H4 (cell line): ENCODE measurements at regions not wholly inside any gene's neighbourhood (a gene's known extent, or its start where the extent isn't known, plus 50 kb on each side); places are given as distances from the start of the nearest gene placed in this dataset.

Experiments
- DNase-seq: peaks from one replicate; pipeline ENCODE4 v3.0.0-alpha.2; 2015; ENCODE audit warnings: low spot score

DNA sequence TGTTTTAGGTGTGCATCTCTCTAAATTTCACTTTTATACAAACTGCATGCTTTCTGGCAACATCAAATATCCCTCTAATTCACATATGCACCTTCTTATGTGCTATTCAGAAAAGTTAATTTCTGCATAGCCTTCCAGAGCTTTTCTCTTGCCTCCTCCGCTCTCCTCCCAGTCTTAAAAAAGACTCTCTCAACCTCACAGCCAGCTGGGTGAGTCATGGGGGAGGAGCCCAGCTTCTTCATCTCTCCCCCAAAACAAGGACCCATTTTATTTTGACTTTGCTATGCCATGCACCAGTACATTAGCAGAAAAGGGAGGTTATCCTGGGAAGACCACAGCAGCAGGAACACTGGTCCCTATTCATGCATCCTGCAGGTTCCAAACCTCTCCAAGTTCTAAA, 234.4 kb downstream of the KCNA4 start:
- DNase-seq = no peak

DNA sequence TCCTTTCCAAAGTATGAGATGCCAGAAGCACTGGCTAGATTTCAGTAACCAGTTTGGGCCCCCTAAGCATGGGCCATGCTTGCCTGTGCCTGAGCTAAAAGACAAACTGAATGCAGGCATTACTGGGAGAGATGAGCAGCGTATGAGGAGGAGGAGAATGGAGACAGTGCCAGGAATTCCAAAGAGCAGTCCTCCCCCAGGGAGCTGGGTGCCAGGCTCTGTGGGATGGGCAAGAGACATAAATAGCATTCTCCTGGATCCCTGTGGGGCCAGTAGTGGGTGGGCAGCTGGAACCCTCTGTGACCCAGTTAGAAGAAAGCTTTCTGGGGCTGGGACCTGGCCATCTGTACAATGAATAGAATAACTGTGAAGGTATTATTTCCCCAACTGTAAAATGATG, 235.6 kb downstream of the KCNA4 start:
- no peak for DNase-seq

DNA sequence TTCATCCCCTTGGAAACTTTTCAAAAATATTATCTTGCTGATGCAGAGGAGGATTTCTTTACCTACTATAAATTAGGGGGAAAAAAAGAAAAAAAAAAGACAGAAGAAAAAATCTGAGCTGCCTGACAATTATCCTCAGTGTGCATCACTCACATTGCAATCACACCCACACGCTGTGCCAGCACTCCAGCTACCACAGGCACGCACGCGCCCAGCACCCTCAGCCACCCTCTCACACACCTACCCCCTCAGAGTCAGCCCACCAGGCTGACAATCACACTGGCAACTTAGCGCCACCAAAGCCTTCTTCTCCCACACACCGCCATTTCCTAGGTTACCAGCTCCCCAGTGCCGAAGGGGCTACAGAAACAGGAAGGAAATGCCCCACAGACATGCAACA, 236.1 kb downstream of the KCNA4 start:
- DNase-seq = no peak

DNA sequence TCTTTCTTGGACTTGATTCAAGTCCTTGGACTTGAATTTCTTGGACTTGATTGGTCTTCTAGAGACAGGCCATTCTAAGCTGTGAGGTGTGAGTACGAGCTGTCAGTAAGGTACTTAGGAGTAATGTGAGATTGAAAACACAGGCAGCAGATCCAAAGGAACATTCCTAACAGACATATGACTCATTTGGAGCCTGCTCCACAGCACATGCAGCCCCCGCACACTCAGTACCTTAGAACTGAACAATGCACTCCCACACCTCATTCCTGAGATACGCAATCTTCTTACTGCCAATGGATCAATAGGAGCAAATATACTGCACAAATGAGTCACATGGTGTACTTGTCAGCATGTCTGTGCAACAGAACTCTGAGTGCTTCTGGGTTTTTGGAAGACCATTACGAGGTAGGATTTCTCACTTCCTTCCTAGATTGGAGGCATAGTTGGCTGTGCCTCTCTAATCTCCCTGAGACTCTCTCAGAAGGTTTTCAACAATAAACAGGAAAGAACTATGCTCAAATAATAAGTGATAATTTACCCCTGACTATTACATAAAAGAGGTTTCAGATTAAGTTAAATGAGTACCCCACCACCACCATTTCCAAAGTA, 243.1 kb downstream of the KCNA4 start:
- DNase-seq = no peak

DNA sequence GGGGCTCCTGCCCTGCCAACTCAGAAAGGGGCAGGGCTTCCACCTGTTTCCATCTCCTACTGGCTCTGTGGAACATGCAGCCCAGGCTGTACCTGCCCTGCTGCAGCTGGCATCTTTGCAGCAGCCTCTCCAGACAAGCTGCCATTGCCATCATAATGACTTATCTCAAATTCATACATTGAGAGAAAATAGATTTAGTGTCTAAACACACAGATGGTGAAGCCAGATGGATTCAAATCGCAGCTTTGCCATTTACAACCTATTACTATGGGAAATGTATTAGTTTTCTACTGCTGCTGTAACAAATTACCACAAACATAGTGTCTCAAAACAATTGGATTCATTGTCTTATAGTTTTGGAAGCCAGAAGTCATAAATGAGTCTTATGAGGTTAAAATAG, 260.0 kb downstream of the KCNA4 start:
- no peak for DNase-seq

DNA sequence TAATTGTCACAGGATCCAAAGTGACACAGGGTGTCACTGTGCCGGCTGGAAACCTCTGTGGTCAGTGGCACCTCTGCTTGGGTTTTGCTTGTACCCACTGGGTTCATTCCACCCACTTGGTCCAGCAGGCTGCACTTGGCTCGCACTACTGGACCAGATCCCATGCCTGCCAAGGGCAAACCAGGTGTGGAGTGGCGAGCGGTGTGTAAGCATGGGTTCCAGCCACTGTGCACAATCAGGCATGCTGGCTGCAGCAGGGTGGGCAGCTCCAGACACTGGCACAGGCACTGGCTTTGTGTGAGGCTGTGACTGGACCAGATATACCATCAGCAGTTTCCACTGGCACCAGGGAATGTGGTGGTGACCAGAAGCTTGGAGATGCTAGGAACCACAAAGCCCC, 261.4 kb downstream of the KCNA4 start:
- DNase-seq = no peak

DNA sequence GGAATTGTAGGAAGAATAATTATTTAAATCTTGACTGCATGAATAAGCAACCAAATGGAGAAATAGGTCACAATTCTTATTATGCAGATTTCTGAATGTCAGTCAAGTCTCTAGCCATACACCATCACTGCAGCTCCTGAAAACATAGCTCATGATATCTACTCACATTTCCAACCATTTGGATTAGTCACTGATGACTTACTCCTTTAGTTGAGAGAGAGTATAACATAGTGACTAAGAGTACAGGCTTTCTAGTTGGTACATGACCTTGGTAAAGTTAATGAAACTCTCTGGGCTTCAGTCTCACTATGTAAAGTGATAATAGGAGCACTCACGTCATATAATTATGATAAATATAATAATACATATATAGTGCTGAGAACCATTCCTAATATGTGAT, 265.2 kb downstream of the KCNA4 start:
- DNase-seq = no peak

DNA sequence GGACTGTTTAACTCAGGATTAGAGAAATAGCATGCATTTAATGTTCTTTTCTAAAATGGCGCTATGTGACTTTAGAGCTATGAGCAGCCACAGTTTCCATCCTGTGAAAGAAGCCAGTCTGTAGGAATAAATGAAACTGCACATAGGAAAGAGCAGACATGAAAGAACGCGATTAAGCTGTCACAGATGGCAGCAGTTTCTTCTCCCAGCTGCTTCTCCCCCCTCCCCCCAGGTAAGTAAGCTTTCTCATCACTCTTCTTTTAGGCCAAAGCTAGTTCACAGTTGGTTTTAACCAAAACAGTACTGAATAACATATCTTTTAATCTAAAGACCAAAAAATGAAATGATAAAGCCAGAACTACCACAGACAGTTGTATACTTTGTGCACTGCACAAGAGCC, 266.4 kb downstream of the KCNA4 start:
- no peak for DNase-seq

DNA sequence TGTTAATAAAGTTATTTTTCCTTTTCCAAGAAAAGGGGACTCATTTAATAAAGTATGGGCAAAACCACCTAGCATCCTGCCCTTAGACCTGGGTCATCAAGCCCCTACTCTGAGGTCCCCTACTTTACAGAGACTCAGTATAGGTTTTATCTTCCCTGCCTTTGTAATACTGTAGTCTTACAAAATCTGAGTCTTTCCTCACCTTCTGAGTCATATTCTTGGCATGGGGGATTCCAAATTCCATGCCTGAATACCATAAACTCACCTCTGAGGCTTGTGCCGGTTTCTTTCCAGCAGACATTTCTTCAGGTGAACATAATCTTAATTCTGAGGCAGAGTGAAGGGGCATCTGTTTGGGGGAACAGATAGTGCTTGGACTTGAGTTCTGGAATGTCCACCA, 282.5 kb downstream of the KCNA4 start:
- DNase-seq = no peak

DNA sequence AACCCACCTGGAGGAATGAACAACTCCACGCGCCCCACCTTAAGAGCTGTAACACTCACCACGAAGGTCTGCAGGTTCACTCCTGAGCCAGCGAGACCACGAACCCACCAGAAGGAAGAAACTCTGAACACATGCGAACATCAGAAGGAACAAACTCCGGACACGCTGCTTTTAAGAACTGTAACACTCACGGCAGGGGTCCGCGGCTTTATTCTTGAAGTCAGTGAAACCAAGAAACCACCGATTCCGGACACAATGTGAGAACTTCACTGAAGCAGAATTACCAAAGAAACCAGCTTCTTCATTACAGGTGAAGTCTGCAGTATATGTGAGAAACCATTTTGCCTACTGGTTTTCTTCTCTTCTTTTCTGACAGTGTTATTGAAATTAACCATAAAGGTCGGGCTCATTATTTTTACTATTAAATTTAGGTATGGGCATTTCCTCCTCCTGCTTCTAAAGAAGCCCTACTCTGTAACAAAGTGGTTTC, 303.0 kb downstream of the KCNA4 start:
- DNase-seq = no peak

DNA sequence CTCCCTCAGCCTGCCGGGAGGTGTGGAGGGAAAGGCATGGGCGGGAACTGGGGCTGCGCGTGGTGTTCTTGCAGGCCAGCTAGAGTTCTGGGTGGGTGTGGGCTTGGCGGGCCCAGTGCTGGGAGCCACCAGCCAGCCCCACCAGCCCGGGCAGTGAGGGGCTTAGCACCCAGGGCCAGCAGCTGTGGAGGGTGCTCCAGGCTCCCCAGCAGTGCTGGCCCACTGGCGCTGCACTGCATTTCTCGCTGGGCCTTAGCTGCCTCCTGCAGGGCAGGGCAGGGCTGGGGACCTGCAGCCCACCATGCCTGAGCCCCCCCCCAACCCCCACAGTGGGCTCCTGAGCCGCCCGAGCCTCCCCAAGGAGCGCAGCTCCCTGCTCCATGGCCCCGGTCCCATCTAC, 304.2 kb downstream of the KCNA4 start:
- DNase-seq = no peak

DNA sequence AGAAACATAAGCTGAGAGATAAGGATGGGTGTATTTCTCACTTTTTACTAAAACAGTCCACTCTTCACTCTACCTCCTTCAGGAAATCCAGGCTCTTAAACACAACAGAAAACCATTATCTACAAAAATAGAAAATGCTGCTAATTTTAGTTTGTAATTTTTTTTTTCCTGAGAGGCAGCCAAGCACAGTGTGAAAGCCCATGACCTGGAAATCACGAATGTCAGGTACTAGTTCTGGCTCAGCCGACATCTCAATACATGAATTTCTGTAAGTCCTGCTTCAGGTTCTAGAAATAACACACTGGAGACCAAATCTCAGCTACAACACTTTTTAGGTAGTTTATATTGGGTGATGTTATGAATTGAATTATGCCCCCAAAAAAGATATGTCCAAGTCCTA, 308.9 kb downstream of the KCNA4 start:
- DNase-seq = no peak

DNA sequence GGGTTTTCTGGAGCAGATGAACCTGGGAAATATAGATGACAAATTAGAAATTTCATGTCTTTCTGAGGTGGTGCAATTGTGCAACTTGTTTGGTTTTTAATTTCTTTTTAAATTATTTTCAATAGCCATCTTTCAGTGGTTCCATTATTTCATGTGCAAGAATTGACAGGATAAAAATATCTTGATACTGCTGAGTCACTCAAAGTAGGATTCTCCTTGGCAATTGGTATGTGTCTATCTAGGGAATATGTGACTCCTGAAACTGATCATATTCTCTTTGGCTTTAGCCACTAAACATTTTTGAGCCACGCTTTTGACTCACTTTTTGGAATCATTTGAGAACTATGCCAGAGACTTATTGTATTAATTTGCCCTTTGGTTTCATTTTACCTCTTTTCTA, 331.5 kb downstream of the KCNA4 start:
- no peak for DNase-seq

DNA sequence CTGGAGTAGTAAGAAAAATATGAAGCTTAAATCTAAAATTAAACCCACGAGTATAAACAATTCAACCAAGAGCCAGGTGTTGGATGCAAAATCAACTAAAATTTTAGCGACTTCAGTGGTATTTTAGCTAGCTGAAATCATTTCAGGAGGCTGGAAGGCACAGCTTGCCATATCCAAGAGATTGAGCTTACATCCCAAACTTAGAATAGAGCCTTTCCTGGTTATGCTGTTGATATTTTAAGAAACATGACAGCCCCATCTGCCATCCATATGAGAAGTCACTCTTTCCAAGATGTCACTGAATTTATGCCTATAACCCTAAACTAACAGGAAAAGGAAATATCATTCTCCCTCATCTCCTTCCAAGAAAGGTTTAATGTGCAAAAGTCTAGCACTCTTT, 334.0 kb downstream of the KCNA4 start:
- DNase-seq = no peak

DNA sequence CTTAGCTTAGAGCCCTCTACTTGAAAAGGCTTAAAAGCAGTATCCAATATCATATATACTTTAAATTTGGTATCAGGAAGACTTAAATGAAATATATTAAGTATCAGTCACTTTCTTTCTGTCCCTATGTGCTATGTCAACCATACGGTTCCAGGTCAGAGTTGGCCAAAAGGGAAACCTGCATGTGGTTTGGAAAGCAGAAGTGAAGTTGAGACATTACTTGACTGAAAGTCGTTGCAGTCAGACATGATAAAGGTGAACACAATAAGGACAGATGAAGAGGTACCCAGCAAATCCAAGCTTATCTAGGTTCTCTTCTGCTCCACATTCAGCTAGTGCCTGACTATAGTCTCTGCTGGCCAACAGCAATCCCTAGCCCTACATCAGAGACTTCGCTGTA, 336.8 kb downstream of the KCNA4 start:
- no peak for DNase-seq

DNA sequence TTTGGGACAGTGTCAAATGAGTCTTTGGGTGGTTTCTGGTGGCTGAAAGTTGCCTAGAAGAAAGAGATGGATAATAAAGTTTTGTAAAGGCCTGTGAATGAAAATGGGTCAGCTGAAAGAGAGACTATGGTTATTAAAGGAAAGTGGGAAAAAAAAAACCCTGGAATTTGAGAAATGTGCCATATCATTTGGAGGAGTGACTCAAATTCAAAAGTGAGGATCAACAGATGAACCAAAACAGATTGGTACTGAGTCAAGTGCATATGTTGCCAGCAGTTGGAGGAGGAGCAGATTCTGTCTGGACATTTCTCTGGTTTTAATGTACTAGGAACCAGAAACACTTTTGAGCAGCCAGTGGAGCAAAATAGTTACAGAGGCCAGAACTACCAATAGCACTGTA, 339.8 kb downstream of the KCNA4 start:
- DNase-seq = no peak

DNA sequence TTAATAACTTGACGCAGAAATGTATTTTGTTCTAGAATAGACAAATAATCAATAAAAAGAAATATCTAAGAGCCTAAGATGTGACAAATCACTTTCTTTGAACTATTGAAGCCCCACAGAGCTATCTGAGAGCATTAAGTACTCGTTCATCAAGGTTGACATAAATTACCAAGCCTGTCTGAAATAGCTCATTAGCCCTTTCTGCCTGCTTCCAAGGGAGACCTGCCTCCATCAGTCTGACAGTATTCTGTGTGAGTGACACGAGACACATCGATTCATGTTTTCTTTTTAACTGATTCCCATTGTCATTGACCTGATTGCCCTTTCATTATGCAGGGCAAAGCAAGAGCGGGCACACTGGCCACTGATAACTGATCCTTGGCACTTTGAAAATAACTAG, 347.5 kb downstream of the KCNA4 start:
- no peak for DNase-seq

DNA sequence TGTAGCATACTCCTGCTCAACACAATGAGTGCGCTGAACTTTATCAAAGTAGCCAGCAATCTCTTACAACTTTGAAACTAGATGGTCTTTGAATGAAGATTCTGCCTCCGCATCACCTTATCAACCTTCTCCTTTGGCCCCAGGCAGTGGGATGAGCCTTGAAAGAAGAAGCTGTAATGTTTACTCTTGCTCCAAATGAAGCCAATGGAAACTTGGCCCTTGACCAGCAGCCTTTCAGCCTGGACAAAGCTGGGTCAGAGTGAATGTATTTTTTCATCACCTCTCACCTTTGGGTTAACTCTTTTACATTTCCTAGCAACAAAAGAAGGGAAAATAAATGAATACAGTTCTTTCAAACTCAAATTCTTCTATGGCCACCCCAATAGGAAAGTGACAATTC, 359.1 kb downstream of the KCNA4 start:
- DNase-seq = no peak

DNA sequence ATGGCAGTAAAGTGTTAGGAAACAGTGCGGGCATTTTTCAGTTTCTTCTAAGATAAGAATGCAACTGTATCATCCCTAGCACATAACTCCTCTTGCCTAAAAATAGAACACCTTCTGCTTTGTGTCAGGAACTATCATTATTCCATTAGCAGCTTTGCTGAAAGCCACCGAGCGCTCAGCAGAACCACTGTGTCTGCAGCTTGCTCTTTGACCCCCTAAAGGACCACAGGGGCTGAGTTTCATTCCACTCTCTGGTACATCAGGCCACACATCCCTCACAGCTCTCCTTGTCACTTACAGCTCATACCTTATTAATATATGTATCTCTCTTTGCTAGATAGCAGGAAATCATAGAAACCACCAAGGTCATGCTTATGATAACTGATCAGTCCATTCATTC, 360.2 kb downstream of the KCNA4 start:
- DNase-seq = no peak

DNA sequence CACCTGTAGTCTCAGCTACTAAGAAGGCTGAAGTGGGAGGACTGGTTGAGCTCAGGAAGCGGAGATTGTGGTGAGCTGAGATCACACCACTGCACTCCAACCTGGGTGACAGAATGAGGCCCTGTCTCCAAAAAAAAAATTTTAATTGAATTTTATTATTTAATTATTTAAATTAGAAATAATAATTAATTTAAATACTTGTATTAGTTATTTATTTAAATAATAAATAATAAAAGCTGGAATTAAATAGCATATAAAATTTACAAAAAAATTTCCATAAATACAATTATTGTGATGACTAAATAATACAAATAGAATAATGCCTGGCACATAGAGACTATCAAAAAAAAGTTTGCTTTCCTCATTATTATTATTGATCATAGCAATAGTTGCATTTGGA, 371.5 kb downstream of the KCNA4 start:
- DNase-seq = no peak

DNA sequence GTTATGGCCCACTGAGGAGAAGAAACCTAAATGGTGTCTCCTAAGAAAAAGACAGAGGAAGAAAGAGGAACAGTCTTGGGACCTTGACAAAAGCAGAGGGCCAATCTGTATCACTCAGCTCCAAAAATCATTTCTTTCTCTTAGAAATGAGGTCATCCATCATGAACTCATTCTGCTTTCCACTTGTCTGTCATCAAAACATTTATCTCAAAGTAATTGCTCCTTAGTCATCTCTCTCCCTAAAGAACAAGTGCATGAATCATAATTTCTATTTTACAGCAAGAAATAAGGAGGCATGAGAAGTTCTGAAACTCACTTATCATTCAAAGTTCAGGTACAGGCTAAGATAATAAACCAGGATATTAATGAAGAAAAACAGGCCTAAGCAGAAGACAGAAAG, 375.6 kb downstream of the KCNA4 start:
- DNase-seq = no peak

DNA sequence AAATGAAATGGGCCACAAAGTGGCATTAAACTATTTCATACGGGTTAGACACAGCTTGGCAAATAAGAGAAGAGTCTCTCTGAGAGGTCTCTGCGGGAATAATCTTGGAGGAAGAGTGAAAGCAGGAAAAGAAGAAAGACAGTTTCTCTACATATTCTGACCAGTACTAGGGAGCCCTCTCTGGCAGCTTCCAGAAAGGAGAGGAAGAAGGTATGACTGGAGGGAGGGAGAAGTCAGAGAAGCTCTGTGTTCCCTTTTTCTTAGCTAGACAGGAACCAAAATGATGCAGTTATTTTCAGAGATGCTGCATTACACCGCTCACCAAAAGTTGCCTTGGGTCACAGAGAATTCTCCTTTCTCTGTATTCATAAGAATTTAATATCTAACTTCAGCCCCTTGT, 382.1 kb downstream of the KCNA4 start:
- DNase-seq = no peak

DNA sequence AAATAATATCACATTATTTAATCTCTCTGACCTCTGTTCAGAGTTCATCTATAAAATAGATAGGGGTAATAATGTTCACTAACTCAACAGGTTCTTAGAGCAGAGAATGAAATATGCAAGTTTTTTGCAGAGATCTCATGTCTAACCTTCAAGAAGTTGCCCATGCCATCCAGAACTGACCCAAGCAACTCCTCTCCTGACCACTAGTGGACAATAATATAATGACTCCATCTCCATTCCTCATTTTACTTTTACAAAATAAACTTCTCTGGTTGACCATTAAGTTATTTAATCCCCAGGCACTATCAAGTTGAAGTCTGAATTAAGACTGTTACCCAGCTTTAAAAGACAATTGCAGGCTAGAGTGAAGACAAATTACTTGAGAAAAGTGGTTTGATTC, 382.6 kb downstream of the KCNA4 start:
- no peak for DNase-seq

DNA sequence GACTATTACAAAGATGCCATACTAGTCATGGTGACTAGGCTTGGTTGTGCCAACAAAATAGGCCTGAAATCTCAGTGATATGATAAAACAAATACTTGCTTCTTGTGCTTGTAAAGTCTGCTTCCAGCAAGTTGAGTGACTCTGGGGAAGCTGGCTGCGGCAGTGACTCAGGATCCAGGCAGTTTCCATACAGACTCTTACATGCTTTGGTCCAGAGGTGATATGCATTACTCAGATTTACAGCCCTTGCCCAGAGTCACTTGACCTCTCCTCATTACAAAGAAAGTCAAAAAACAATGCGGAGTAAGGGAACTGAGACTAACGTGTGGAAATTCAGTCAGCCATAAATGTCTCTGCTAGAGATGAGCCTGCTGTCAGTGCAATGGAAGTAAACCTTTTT, 387.5 kb downstream of the KCNA4 start:
- DNase-seq = no peak

DNA sequence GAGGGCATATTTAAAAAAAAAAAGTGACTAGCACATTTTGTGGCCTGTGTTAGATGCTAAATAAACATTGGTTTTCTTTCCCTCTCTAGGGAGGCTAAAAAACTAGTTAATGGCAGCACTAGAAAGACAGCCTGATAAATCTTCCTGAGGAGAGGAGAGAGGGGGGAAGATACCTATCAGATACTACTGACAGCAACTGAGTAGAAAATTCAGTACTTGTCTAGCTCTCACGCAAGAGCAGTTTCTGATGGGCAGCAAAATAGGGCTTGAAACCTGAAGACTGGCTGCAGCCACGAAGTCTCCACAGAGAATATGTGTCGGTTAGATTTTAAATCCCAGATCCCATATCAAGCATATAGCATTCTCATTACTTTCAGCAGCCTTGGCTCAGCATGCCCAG, 388.2 kb downstream of the KCNA4 start:
- DNase-seq = no peak
